HG03025 (cell line): ENCODE measurements at regions not wholly inside any gene's neighbourhood (a gene's known extent, or its start where the extent isn't known, plus 50 kb on each side); places are given as distances from the start of the nearest gene placed in this dataset.
"Not testable (repeated sequence)": the region's sequence is repeated elsewhere in the genome, so short reads cannot be mapped to it uniquely, and the experiment has no call there.

Experiments used
- ATAC-seq: cut with Tn5 transposase; IDR thresholded peaks from one replicate; pipeline ENCODE4 v1.9.1; 2021; ENCODE audit warnings: mild to moderate bottlenecking, moderate library complexity; ENCODE audit not compliant: unreplicated experiment, low FRiP score

DNA sequence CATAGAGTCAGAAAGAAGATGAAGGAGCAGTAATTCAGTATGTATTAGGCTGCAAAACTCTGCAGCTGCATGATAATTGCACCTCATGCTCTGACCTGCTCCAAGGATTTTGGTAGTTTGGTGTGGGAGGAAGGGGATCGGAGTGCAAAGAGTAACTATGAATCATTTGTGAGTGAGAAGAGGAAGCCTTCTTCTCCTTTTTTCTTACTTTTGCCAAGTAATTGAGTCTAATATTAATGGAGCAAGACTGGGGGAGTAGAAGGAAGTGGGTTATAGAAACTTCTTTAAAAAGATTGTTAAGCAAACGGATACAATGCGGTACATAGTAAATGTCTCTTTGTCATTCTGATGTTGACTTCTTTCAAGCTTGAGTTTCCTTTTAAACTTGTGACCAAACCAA lies 276.5 kb downstream of the EDEM1 start:
- no peak for ATAC-seq

DNA sequence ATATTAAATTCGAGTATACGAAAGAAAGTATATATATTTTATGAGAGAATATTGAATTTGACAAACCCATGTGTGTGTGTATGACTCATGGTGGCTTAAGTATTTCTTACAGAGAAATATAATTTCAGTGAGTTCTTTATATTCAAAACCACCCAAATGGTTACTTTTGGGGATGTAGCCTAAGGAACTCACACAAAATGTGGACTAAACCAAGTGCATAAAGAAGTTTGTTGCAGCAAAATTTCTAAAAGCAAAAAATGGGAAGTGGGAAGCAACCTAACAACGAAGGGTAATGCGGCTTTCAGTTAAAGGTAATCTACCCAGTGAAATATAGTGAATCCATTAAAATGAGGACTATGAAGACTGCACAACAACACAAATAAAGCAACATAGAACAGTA lies 277.1 kb downstream of the EDEM1 start:
- no peak for ATAC-seq

DNA sequence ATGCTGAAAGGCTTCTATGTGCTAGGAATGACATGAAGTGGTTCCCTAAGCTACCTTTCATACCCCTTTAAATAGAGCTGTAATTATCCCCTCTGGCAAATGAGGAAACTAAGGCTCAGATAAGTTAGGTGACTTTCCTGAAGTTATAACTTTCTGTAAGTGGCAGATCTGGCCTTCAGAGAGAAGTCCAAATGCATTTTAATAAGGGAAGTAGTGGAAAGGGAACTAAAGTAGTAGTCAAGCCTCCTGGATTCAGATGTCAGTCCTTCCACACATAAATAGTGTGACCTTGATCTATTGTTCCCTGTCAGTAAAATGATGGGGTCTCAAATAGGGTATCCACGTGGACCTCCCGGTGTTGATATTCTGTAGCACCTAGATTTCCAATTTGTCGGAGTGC lies 277.7 kb downstream of the EDEM1 start:
- no peak for ATAC-seq

DNA sequence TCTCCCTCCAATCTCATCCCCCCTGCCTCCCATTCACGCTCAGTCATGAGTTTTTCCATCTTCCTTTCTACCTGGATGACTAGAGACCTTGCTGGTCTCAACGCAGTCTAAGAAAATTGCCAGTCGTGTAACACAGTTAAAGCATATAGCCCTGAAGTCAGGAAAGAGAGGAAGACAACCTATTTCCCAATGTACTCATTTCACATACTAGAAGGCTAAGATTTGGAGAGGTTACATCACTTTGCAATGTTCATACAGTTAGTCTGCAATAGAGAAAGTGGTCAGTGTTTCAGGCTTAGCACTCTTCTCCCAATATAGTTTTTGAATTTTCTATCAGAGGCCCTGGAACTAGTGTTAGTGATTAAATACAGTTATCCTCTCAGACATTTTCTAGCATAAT lies 278.6 kb downstream of the EDEM1 start:
- no peak for ATAC-seq

DNA sequence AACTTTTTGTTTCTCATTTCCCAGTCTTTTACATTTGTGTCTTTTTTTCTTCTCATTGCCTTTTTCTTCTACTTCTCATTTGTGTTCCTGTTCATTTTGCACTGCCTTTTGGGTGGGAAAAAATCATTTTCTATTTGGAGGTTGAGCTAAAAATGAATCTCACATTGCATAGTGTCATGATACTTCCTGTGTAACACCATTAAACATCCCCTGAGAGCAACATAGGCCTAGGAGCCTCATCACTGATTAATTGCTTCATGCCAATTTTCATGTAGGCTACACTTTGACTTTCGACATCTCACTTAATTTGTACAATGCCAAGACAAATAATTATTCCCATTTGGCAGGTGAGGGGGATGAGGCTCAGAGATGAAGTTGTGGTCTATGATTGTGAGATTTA lies 279.2 kb downstream of the EDEM1 start:
- no peak for ATAC-seq

- no peak for ATAC-seq
Measured at GRCh38 chr3:5473471-5473870, 286.0 kb downstream of the EDEM1 start.

- no peak for ATAC-seq
Measured at GRCh38 chr3:5476403-5476802, 288.9 kb downstream of the EDEM1 start.

GRCh38 chr3:5479229-5479799 lies 291.8 kb downstream of the EDEM1 start:
- no peak for ATAC-seq

GRCh38 chr3:5480190-5480589 lies 292.7 kb downstream of the EDEM1 start:
- ATAC-seq = no peak

DNA sequence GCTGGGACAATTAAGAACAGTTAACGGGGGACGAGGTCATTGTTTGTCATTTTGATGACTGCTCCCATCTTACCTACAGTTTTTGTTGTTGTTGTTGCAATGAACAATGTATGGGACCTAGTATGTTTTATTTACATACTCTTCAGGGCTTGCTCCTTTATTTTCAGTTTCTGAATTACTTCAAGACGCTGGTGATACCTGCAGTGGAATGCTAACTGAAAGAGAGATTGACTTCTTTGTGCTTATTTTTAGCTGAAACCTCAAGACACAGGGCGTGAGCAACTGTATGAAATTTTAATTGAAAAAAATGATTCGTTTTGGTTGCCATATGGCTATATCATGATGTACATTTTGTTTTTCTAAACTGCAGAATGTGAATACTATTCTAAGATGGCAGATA lies 297.9 kb downstream of the EDEM1 start:
- peak; percentile 73 for ATAC-seq

GRCh38 chr3:5488771-5489170 lies 301.3 kb downstream of the EDEM1 start:
- no peak for ATAC-seq

GRCh38 chr3:5489536-5489935 lies 302.0 kb downstream of the EDEM1 start:
- no peak for ATAC-seq

DNA sequence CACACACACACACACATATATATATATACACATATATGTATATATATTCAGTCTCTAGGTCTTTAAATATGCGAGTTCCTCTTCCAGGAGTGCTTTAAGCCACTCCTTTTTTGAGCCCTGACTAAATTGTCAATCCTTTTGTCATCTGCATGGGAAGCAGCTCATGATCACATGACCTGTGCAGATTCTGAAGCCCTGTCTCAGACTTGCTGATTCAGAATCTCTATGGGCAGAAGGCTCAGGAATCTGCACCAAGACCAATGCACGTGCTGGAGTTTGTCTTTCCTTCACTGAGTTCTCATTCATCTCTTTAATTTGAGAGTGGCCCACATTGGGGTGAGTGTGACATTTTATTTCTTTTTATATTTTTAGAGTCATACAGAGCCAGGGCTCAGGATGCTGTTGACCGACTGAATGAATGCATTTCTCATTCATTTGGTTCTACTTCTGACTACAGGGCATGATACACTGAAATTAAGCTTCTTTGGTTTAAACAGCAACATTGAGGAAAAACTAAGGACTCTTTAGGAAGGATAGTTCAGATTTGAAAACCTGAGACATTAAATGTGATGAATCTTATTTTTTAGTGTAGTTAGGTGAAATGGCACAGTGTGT lies 307.5 kb downstream of the EDEM1 start:
- ATAC-seq = no peak

- ATAC-seq = no peak
Measured at GRCh38 chr3:5497497-5497896, 310.0 kb downstream of the EDEM1 start.

DNA sequence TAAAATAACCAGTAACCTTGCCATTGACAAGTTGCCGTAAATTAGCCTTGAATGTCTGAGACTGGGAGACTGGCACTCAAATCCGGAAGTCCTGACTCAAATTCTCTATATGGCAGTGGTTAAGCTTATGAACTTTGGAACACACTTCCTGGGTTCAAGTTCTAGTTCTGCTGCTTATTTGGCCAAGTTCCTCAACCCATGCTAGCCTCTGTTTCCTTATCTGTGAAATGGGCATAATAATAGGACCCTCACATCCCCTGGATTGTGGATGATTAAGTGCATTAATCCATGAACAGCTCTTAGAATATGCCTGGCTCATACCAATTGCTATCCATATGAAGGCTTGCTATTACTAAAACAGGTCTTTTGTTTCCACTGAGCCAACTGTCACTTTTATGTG lies 311.5 kb downstream of the EDEM1 start:
- ATAC-seq = peak; percentile 24

DNA sequence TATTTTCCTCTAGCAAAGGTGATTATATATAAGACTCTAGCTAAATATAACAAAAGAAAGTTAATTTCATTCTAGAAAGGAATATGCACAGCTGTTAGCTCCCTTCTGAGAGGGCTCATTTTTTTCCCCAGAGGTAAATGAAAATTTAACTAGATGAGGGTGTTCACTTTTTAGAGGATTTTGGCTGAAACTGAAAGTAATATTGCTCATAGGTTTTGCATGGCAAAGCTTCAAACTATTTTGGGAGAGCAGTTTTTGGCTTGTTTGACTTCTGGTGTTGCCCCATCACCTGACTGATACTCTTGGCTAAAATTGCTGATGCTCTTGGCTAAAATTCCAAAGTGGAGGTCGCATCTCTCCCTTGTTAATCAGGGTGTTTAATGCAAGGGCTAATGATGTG lies 311.9 kb downstream of the EDEM1 start:
- peak; percentile 77 for ATAC-seq

DNA sequence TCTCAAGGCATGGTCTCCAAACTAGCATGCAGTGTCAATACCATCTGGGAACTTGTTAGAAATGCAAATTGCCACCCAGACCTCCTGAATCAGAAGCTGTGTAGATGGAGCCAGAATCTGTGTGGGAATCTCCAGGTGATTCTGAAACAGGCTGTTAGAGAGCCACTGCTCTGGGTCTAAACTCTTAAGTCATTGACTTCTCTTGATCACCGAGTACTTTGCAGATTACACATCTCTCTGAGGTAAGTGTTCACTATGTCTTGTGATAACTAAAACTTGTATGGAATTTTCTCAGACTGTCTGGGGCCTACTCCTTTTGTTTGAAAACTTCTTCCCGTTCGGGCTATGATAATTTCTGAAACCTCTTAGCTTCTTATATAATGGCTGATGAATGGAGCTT lies 315.6 kb downstream of the EDEM1 start:
- no peak for ATAC-seq

DNA sequence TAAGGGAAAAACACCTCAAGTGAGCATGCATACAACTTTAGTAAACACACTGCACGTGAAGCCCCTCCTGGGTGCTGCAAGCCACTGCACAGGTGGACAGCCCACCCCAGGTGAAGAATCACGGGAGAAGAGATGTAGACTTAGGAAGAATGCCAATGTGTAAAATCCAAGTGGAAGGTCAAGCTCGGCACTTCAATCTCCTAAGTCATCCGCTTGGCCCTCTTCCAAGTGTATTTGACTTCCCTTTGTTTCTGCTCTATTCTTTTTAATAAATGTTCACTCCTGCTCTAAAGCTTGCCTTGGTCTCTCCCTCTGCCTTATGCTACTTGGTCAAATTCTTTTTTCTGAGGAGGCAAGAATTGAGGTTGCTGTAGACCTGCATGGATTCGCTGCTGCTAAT lies 316.6 kb downstream of the EDEM1 start:
- no peak for ATAC-seq

- no peak for ATAC-seq
Measured at GRCh38 chr3:5505163-5505562, 317.7 kb downstream of the EDEM1 start.

DNA sequence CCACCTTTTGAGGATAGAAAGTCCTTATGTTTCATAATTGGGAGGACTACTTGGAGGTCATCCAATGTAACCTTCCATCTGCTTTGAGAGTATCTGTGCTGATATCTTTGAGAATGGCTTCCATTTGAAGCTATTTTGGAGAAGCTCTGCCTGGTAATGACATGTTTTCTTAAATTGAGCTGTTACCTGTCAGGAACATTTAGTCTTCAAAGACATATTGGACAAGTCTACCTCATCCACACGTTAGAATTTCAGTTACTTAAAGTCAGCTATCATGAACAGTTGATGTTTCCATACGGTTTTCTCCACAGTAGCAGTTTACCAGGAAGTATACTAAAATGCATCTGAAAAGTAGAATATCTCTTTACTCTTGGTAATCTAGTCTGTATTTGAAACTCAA lies 318.5 kb downstream of the EDEM1 start:
- ATAC-seq = no peak

DNA sequence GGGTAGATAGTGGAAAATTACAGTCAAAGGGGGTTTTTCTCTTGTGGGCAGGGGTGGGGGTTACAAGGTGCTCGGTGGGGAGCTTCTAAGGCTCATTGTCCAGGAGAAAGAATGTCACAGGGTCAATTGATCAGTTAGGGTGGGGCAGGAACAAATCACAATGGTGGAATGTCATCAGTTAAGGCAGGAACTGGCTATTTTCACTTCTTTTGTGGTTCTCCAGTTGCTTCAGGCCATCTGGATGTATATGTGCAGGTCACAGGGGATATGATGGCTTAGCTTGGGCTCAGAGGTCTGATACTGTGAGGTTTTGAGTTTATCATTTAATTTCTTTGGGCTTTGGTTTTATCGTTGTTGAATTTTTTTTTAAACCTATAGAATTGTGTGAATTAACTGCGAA lies 321.4 kb downstream of the EDEM1 start:
- ATAC-seq = not testable (repeated sequence)

DNA sequence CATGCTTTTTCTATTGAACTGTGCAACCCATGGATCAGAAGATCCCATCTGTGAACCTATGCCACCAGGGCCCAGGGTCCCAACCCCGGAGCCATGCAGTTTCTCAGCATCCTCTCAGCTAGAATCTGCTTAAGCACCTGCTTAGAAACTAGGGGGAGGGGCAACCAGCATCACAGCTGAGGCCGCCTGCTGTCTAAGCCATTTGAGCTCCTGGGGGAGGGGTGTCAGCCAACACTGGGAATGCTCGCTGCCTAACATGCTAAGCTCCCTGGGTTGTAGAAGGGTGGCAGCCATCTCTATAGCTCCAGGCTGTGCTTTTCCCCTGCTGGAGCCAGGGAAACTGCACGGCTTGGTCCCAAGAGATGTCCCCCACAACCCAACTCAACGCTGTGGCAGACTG lies 322.8 kb downstream of the EDEM1 start:
- ATAC-seq = no peak

DNA sequence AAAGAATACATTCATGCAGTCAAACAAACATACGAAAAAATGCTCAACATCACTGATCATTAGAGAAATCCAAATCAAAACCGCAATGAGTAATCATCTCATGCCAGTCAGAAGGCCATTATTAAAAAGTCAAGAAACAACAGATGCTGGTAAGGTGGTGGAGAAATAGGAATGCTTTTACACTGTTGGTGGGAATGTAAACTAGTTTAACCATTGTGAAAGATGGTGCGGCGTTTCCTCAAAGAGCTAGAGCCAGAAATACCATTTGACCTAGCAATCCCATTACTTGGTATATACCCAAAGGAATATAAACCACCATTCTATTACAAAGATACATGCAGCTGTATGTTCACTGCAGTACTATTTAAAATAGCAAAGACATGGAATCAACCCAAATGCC lies 330.4 kb downstream of the EDEM1 start:
- no peak for ATAC-seq
